GM23338 (cell line): ENCODE measurements at regions not wholly inside any gene's neighbourhood (a gene's known extent, or its start where the extent isn't known, plus 50 kb on each side); places are given as distances from the start of the nearest gene placed in this dataset.

Experiments
- ATAC-seq: fragments of 200-7000 bp; cut with Tn5 transposase; 3 replicates; pipeline ENCODE4 v1.9.1; 2020
- DNase-seq: peaks from one replicate; pipeline ENCODE4 v3.0.0-alpha.2; 2015; ENCODE audit warnings: low spot score
- H2AFZ ChIP-seq: fragments of 200-600 bp; sonication (generic); 2 replicates; pipeline ENCODE4 v1.8.0; 2016; ENCODE audit warnings: antibody characterized with exemption, mild to moderate bottlenecking, moderate library complexity
- H3F3A ChIP-seq: fragments of 200-600 bp; sonication (generic); replicated peaks from 2 replicates; pipeline ENCODE4 v1.8.0; 2017; ENCODE audit warnings: antibody characterized with exemption, mixed run types, low read depth
- H3K27ac ChIP-seq: fragments of 200-600 bp; sonication (generic); 2 replicates; pipeline ENCODE4 v1.6.1; 2016; ENCODE audit warnings: low read depth
- H3K27me3 ChIP-seq: fragments of 200-600 bp; sonication (generic); 2 replicates; pipeline ENCODE4 v1.8.0; 2016; ENCODE audit warnings: mild to moderate bottlenecking, mixed run types, moderate library complexity; ENCODE audit not compliant: insufficient read depth
- H3K36me3 ChIP-seq: fragments of 200-600 bp; sonication (generic); 2 replicates; pipeline ENCODE4 v1.8.0; 2016; ENCODE audit warnings: mild to moderate bottlenecking; ENCODE audit not compliant: insufficient read depth
- H3K4me1 ChIP-seq: fragments of 200-600 bp; sonication (generic); 2 replicates; pipeline ENCODE4 v1.8.0; 2016; ENCODE audit warnings: mild to moderate bottlenecking, moderate library complexity; ENCODE audit not compliant: insufficient read depth
- H3K4me2 ChIP-seq: fragments of 200-600 bp; sonication (generic); 2 replicates; pipeline ENCODE4 v1.7.1; 2017; ENCODE audit warnings: mixed run types
- H3K4me3 ChIP-seq: fragments of 200-600 bp; sonication (generic); 2 replicates; pipeline ENCODE4 v1.6.1; 2016; ENCODE audit warnings: mixed run types
- H3K79me2 ChIP-seq: fragments of 200-600 bp; sonication (generic); replicated peaks from 2 replicates; pipeline ENCODE4 v1.8.0; 2017; ENCODE audit warnings: mild to moderate bottlenecking; ENCODE audit not compliant: insufficient read depth
- H3K9me2 ChIP-seq: fragments of 200-600 bp; sonication (generic); 2 replicates; pipeline ENCODE4 v1.8.0; 2017; ENCODE audit not compliant: insufficient read depth
- H4K20me1 ChIP-seq: fragments of 200-600 bp; sonication (generic); replicated peaks from 2 replicates; pipeline ENCODE4 v1.8.0; 2017; ENCODE audit warnings: mild to moderate bottlenecking; ENCODE audit not compliant: insufficient read depth
- H3K27ac Mint-ChIP-seq: 2 replicates; pipeline ENCODE4 v1.8.0; 2020; ENCODE audit warnings: inconsistent platforms, mild to moderate bottlenecking, moderate library complexity, mixed read lengths
- H3K27me3 Mint-ChIP-seq: 3 replicates; pipeline ENCODE4 v1.8.0; 2022; ENCODE audit warnings: low read depth, mild to moderate bottlenecking, moderate library complexity, mixed read lengths, inconsistent platforms; ENCODE audit not compliant: insufficient read depth, poor library complexity
- H3K36me3 Mint-ChIP-seq: 3 replicates; pipeline ENCODE4 v1.8.0; 2021; ENCODE audit warnings: low read depth, mild to moderate bottlenecking, inconsistent platforms, moderate library complexity, mixed read lengths
- H3K4me1 Mint-ChIP-seq: 3 replicates; pipeline ENCODE4 v1.8.0; 2020; ENCODE audit warnings: mild to moderate bottlenecking, inconsistent platforms, mixed read lengths
- H3K4me3 Mint-ChIP-seq: 3 replicates; pipeline ENCODE4 v1.8.0; 2021; ENCODE audit warnings: moderate library complexity, mild to moderate bottlenecking, inconsistent platforms, mixed read lengths
- H3K9me3 Mint-ChIP-seq: 3 replicates; pipeline ENCODE4 v1.8.0; 2020; ENCODE audit warnings: moderate library complexity, mild to moderate bottlenecking, inconsistent platforms, mixed read lengths
- CREB1 ChIP-seq: fragments of 250-450 bp; sonication (Bioruptor Pico); IDR thresholded peaks from 2 replicates; pipeline ENCODE4 v1.5.0; 2020; ENCODE audit warnings: low read depth, mild to moderate bottlenecking, moderate library complexity
- EZH2 ChIP-seq: fragments of 200-600 bp; sonication (generic); IDR thresholded peaks from one replicate; pipeline ENCODE4 v1.8.0; 2017; ENCODE audit warnings: antibody characterized with exemption, mild to moderate bottlenecking, low read depth; ENCODE audit not compliant: unreplicated experiment
- EZH2phosphoT487 ChIP-seq: fragments of 200-600 bp; sonication (generic); IDR thresholded peaks from one replicate; pipeline ENCODE4 v1.8.1; 2018; ENCODE audit warnings: antibody characterized with exemption; ENCODE audit not compliant: unreplicated experiment
- JUNB ChIP-seq: IDR thresholded peaks from one replicate; pipeline ENCODE4 v1.6.1; 2016; ENCODE audit warnings: antibody characterized with exemption; ENCODE audit not compliant: unreplicated experiment
- NANOG ChIP-seq: IDR thresholded peaks from 2 replicates; pipeline ENCODE4 v1.6.1; 2016; ENCODE audit warnings: antibody characterized with exemption, borderline replicate concordance
- POLR2AphosphoS5 ChIP-seq: IDR thresholded peaks from 2 replicates; pipeline ENCODE4 v1.6.1; 2016; ENCODE audit warnings: antibody characterized with exemption, low read depth
- REST ChIP-seq: IDR thresholded peaks from one replicate; pipeline ENCODE4 v1.6.1; 2018; ENCODE audit warnings: antibody characterized with exemption; ENCODE audit not compliant: unreplicated experiment
- STAT1 ChIP-seq: IDR thresholded peaks from one replicate; pipeline ENCODE4 v1.6.1; 2016; ENCODE audit warnings: antibody characterized with exemption; ENCODE audit not compliant: unreplicated experiment
- ZNF114 ChIP-seq: fragments of 250-450 bp; sonication (Bioruptor Pico); IDR thresholded peaks from 2 replicates; pipeline ENCODE4 v1.5.0; 2020; ENCODE audit warnings: mild to moderate bottlenecking, moderate library complexity
- ZNF331 ChIP-seq: fragments of 250-450 bp; sonication (Bioruptor Pico); IDR thresholded peaks from 2 replicates; pipeline ENCODE4 v1.5.0; 2020; ENCODE audit warnings: low read depth, mild to moderate bottlenecking, moderate library complexity
- TF ChIP-seq, protein P1 (sequence below): IDR thresholded peaks from 2 replicates; pipeline ENCODE4 v1.6.1; 2016; ENCODE audit warnings: antibody characterized with exemption
- TF ChIP-seq, protein P2 (sequence below): fragments of 250-450 bp; sonication (Bioruptor Pico); IDR thresholded peaks from 2 replicates; pipeline ENCODE4 v1.5.0; 2020; ENCODE audit warnings: mild to moderate bottlenecking, moderate library complexity
- TF ChIP-seq, protein P3 (sequence below), 2 experiments: fragments of 200-600 bp in 1 of 2; sonication (generic) in 1 of 2; conservative IDR thresholded peaks; 2 replicates each; pipeline versions ENCODE4 v1.5.1 to v1.6.1; 2016 to 2017; ENCODE audit warnings: antibody characterized with exemption in 2 of 2, low read depth in 2 of 2, mild to moderate bottlenecking in 2 of 2, moderate library complexity in 1 of 2

DNA sequence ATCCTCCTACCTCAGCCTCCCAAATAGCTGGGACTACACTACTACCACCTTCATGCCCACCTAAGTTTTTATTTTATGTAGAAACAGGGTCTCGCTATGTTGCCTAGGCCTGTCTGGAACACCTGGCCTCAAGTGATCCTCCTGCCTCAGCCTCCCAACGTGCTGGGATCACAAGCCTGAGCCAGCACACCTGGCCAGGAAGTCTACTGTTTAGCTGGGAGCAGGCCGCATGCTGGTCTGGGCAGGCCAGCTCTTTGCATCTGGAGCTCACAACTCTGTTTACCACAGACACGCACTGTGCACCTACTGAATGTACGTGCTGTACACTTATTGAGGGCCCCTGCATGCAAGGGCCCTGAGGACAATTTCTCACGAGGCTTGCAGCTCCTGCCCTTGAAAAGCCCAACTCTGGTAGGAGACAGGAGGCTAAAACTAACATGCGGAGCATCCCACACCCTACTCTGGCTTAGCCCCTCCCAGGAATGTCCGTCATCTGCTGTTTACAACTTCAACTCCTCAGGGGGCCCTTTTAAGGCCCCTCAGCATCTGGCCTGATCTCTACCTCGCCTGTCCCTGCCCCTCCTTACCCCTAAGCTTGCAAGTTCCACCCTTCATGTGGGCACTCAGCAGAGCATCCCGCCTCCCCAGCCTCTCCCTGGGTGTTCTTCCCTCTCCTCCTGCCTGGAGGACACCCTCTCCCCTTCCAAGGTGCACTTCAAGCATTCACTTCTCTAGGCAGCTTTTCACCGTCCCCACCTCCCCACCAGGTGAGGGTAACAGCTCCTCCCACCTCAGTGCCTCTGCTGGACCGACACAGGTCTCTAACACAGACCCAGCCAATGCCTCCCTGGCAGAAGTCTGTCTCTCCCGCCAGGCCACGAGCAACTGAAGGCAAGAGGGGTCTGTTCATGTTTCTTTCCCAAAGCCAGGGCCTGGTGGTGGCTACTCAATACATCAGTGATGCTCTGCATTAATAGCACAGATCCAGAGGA, 114.2 kb upstream of the UQCRFS1 start:
- Mint-ChIP-seq H3K36me3 (peaks cover 6% of the 10 kb centered on the region; the same call in 1 of the 3 replicates), H3K27ac (no peak overlapping the region), H3K9me3 (peaks cover 21% of the 10 kb centered on the region), H3K27me3 (peaks cover 6% of the 10 kb centered on the region), H3K4me3 (no peak overlapping the region), H3K4me1 (peaks cover 15% of the 10 kb centered on the region; the same call in 2 of the 3 replicates)
- Histone ChIP-seq H3K36me3 (no peaks in the 10 kb centered on the region), H3K27me3 (no peaks in the 10 kb centered on the region), H2AFZ (no peak overlapping the region), H4K20me1 (no peaks in the 10 kb centered on the region), H3F3A (no peaks in the 10 kb centered on the region), H3K4me3 (no peak overlapping the region), H3K9me2 (peaks cover 10% of the 10 kb centered on the region), H3K4me1 (no peaks in the 10 kb centered on the region), H3K4me2 (no peak overlapping the region), H3K79me2 (no peaks in the 10 kb centered on the region), H3K27ac (no peak overlapping the region)
- peak; percentile 76 for ATAC-seq
- peak; percentile 39 for DNase-seq
- TF ChIP-seq EZH2: no peak
- TF ChIP-seq, protein P1, sequence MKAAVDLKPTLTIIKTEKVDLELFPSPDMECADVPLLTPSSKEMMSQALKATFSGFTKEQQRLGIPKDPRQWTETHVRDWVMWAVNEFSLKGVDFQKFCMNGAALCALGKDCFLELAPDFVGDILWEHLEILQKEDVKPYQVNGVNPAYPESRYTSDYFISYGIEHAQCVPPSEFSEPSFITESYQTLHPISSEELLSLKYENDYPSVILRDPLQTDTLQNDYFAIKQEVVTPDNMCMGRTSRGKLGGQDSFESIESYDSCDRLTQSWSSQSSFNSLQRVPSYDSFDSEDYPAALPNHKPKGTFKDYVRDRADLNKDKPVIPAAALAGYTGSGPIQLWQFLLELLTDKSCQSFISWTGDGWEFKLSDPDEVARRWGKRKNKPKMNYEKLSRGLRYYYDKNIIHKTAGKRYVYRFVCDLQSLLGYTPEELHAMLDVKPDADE: no peak
- TF ChIP-seq, protein P2, sequence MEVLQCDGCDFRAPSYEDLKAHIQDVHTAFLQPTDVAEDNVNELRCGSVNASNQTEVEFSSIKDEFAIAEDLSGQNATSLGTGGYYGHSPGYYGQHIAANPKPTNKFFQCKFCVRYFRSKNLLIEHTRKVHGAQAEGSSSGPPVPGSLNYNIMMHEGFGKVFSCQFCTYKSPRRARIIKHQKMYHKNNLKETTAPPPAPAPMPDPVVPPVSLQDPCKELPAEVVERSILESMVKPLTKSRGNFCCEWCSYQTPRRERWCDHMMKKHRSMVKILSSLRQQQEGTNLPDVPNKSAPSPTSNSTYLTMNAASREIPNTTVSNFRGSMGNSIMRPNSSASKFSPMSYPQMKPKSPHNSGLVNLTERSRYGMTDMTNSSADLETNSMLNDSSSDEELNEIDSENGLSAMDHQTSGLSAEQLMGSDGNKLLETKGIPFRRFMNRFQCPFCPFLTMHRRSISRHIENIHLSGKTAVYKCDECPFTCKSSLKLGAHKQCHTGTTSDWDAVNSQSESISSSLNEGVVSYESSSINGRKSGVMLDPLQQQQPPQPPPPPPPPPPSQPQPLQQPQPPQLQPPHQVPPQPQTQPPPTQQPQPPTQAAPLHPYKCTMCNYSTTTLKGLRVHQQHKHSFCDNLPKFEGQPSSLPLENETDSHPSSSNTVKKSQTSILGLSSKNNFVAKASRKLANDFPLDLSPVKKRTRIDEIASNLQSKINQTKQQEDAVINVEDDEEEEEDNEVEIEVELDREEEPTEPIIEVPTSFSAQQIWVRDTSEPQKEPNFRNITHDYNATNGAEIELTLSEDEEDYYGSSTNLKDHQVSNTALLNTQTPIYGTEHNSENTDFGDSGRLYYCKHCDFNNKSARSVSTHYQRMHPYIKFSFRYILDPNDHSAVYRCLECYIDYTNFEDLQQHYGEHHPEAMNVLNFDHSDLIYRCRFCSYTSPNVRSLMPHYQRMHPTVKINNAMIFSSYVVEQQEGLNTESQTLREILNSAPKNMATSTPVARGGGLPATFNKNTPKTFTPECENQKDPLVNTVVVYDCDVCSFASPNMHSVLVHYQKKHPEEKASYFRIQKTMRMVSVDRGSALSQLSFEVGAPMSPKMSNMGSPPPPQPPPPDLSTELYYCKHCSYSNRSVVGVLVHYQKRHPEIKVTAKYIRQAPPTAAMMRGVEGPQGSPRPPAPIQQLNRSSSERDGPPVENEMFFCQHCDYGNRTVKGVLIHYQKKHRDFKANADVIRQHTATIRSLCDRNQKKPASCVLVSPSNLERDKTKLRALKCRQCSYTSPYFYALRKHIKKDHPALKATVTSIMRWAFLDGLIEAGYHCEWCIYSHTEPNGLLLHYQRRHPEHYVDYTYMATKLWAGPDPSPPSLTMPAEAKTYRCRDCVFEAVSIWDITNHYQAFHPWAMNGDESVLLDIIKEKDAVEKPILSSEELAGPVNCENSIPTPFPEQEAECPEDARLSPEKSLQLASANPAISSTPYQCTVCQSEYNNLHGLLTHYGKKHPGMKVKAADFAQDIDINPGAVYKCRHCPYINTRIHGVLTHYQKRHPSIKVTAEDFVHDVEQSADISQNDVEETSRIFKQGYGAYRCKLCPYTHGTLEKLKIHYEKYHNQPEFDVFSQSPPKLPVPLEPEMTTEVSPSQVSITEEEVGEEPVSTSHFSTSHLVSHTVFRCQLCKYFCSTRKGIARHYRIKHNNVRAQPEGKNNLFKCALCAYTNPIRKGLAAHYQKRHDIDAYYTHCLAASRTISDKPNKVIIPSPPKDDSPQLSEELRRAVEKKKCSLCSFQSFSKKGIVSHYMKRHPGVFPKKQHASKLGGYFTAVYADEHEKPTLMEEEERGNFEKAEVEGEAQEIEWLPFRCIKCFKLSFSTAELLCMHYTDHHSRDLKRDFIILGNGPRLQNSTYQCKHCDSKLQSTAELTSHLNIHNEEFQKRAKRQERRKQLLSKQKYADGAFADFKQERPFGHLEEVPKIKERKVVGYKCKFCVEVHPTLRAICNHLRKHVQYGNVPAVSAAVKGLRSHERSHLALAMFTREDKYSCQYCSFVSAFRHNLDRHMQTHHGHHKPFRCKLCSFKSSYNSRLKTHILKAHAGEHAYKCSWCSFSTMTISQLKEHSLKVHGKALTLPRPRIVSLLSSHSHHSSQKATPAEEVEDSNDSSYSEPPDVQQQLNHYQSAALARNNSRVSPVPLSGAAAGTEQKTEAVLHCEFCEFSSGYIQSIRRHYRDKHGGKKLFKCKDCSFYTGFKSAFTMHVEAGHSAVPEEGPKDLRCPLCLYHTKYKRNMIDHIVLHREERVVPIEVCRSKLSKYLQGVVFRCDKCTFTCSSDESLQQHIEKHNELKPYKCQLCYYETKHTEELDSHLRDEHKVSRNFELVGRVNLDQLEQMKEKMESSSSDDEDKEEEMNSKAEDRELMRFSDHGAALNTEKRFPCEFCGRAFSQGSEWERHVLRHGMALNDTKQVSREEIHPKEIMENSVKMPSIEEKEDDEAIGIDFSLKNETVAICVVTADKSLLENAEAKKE: no peak
- TF ChIP-seq ZNF114 (CRISPR knock-in tag): no peak
- no peak for TF ChIP-seq EZH2phosphoT487
- TF ChIP-seq STAT1: no peak
- no peak for TF ChIP-seq CREB1 (CRISPR knock-in tag)
- no peak for TF ChIP-seq JUNB
- TF ChIP-seq POLR2AphosphoS5: no peak
- TF ChIP-seq, protein P3, sequence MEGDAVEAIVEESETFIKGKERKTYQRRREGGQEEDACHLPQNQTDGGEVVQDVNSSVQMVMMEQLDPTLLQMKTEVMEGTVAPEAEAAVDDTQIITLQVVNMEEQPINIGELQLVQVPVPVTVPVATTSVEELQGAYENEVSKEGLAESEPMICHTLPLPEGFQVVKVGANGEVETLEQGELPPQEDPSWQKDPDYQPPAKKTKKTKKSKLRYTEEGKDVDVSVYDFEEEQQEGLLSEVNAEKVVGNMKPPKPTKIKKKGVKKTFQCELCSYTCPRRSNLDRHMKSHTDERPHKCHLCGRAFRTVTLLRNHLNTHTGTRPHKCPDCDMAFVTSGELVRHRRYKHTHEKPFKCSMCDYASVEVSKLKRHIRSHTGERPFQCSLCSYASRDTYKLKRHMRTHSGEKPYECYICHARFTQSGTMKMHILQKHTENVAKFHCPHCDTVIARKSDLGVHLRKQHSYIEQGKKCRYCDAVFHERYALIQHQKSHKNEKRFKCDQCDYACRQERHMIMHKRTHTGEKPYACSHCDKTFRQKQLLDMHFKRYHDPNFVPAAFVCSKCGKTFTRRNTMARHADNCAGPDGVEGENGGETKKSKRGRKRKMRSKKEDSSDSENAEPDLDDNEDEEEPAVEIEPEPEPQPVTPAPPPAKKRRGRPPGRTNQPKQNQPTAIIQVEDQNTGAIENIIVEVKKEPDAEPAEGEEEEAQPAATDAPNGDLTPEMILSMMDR (conservative IDR thresholded peaks at IDR 0.05; ENCODE audit: low read depth in 2 of 2): no peak
- no peak for TF ChIP-seq REST
- no peak for TF ChIP-seq ZNF331
- TF ChIP-seq NANOG: no peak
